Middle frontal gyrus (tissue), 1 donor: ENCODE measurements at regions not wholly inside any gene's neighbourhood (a gene's known extent, or its start where the extent isn't known, plus 50 kb on each side); places are given as distances from the start of the nearest gene placed in this dataset.
"Not testable (repeated sequence)": the region's sequence is repeated elsewhere in the genome, so short reads cannot be mapped to it uniquely, and the experiment has no call there.

Experiments used
- DNase-seq: peaks from one replicate; pipeline ENCODE4 v3.0.0-alpha.2; 2015; ENCODE audit warnings: low spot score; ENCODE audit errors: extremely low spot score

DNA sequence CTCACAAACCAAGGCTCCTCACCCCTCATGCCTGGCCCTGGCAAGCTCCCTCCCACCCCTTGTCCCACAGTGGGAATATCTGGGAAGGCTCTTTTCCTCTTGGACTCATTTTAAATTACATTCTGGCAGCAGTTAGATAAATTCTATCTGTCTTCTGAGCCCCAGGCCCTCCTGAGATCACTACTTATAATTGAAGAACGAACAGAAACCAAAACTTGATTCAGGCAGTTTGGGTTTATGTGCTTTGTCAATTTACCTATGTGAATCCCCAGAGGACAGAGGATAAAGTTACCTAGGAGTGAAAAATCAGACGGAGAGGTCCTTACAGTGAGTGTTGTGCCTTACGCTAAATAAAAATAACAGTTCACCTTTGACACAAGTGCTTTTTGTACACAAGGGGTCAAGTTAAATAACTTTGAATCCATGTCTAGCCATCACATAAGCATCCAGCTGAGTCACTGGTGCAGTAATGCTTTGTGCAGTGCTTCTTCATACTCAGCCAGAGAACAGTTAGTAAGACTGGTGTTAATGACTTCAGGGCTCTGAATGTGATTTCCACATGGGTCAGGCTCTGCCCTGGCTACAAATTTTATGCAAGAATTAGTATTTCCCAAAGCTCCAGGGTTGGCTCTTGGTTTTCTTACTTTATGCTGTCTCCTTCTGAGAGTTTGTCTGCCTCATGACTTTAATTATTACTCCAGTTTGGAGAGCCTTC lies 329.3 kb downstream of the INSIG2 start:
- DNase-seq: no peak

DNA sequence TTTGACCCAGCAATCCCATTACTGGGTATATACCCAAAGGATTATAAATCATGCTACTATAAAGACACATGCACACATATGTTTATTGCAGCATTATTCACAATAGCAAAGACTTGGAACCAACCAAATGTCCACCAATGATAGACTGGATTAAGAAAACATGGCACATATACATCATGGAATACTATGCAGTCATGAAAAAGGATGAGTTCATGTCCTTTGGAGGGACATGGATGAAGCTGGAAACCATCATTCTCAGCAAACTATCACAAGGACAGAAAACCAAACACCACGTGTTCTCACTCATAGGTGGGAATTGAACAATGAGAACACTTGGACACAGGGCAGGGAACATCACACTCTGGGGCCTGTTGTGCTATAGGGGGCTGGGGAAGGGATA lies 326.9 kb downstream of the INSIG2 start:
- DNase-seq: not testable (repeated sequence)

- no peak for DNase-seq
These were observed 315.6 kb downstream of the INSIG2 start for GRCh38 chr2:118403658-118404451.

GRCh38 chr2:118388771-118389170 lies 300.5 kb downstream of the INSIG2 start:
- no peak for DNase-seq

- no peak for DNase-seq
These were observed 299.2 kb downstream of the INSIG2 start for GRCh38 chr2:118387509-118387908.

- no peak for DNase-seq
These were observed 298.5 kb downstream of the INSIG2 start for GRCh38 chr2:118386641-118387302.

- DNase-seq: no peak
These were observed 292.8 kb downstream of the INSIG2 start for GRCh38 chr2:118380915-118381653.

GRCh38 chr2:118375907-118376485 lies 287.7 kb downstream of the INSIG2 start:
- no peak for DNase-seq

DNA sequence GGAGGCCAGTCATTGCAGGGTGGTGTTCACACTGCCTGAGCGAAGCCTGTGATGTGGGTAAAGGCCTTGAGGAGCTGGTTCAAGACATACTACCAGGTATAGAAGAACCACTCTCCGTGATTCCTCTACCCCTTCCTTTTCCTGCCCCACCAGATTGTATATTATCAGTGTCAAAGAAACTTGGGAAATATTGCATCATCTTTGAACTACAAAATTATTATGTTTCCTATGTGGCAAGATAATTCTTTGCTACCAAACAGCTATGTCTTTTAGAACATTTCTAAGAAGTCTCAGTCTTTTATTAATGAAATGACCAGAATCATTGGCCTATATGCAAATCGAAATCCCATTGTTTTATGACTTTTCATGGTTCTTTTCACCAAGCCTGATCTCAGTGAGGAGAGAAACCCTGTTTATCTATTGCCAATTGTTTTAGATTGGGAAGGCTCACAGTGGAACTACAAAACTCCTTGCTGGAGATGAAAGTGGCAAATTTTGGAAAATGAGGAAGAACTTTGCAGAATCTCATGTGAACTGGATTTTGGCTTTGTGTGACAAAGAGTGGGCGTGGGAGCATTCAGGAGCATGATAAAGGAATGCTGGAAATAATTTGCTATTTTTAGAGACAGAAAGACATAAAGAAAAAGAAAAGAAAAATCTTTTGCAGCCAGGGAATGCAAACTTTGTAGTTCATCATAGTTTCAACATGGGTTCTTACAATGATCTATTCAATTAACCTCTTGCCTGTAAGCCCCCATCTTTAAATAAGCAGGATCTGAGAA lies 286.9 kb downstream of the INSIG2 start:
- no peak for DNase-seq

GRCh38 chr2:118372886-118373830 lies 284.9 kb downstream of the INSIG2 start:
- no peak for DNase-seq

GRCh38 chr2:118371515-118371914 lies 283.2 kb downstream of the INSIG2 start:
- no peak for DNase-seq

DNA sequence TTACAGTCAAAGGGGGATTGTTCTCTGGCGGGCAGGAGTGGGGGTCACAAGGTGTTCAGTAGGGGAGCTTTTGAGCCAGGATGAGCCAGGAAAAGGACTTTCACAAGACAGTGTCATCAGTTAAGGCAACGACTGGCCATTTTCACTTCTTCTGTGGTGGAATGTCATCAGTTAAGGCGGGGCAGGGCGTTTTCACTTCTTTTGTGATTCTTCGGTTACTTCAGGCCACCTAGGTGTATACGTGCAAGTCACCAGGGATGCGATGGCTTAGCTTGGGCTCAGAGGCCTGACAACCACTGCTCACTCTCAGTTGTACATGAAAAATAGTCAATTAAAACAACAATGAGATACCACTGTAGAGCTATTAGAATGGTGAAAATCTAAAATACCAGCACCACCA lies 281.2 kb downstream of the INSIG2 start:
- not testable (repeated sequence) for DNase-seq

- DNase-seq: no peak
These were observed 275.3 kb downstream of the INSIG2 start for GRCh38 chr2:118363604-118364003.

DNA sequence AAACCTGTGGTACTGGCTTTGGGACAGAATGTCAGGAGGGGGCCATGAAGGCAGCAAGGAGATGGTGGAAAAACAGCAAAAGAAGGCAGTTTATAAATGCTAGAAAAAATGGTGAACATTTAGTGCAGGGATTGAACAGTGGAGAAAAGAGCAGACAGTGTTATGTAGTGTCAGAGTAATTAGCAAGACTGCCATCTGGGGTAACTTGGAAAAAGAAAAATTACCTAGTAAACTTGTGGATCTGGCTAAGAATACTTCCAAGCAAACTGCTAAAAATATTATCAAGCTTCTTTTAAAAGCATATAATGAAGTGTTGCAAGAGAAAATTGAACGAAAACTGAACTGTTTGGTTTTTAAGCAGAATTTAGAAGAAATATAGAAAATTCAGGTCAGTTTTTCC lies 267.8 kb downstream of the INSIG2 start:
- no peak for DNase-seq

DNA sequence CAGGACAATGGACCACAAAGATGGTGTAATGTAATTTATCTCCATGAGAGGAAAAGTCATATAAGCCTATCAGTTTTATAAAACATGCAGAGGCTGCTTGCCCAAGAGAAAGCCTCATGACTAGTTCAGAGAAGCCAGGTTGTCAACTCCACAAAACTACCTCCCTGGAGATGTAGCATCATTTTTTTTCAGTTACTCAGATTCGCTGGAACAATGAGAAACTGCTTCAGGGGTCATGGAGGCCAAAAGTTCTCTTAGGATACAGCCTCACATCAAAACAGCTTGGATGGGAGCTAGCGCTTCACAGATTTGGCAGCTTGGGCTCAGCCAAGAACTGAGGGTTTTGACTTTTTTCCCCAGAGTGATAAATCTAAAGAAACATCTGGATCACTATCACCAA lies 263.5 kb downstream of the INSIG2 start:
- DNase-seq: no peak

DNA sequence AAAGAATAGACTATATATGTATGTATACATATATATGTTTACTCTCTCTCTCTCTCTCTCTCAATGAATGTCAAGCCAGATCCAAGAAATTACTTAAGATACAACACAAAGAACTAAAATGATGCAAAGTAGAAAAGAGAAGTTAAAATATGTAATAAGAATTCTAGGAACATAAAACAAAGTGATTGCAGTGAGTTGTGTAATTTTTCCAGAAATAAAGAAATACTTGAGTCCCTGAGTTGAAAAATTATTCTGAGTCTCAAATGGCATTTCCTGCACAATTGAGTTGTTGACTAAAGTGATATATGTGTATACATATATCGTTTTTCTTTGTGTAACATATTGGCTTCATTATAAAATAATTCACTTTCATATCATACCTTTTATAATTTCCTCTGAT lies 262.4 kb downstream of the INSIG2 start:
- no peak for DNase-seq

- no peak for DNase-seq
These were observed 261.1 kb downstream of the INSIG2 start for GRCh38 chr2:118349365-118349764.

DNA sequence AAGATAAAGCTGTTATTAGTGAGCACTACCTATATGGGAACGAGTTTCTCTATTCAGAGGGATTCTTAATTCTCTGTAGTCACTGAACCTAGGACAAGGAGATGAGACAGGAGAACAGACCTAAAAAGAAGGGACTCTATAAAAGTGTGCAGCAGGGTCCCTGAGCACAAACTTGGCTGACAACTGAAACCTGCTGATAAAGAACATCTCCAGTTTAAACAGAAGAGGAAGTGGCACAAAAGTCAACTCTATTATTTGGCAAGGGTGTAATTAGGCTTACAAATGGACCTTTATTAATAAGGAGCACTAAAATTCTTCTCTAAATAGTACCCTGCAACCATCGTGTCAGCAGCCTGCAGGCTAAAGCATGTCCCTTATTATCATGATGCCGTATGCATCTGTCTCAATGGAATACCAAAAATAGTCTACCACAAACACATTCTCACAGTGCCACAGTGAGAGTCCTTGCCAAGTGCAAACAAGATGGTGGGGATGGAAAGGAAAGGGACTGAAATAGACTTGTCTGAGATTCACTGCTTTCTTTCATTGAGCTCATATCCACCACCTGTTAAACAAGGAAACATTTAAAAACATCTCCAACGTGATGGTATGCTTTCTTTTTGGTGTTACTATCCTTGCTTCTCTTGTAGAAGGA lies 260.2 kb downstream of the INSIG2 start:
- DNase-seq: no peak

- DNase-seq: no peak
These were observed 257.2 kb downstream of the INSIG2 start for GRCh38 chr2:118345465-118345864.
